MCF 10A (cell line): ENCODE measurements at regions not wholly inside any gene's neighbourhood (a gene's known extent, or its start where the extent isn't known, plus 50 kb on each side); places are given as distances from the start of the nearest gene placed in this dataset.
A peak's percentile ranks its signal among the peaks of the same experiment; 100 is the strongest.

Source experiments
- BruUV-seq: library from RNA; stranded (reverse); fragments of 400-500 nt; replicated peaks from 2 replicates; lab custom pipeline; 2021; lab: Mats Ljungman, UMichigan
- CTCF ChIA-PET: fragments of 300-600 bp; sonication (Branson Sonifier 250); formaldehyde crosslinking; extraction: SDS; loops from one replicate; lab custom pipeline; 2021; ENCODE audit warnings: antibody characterized with exemption, inconsistent platforms; lab: Yijun Ruan, JAX
- POLR2A ChIA-PET: fragments of 300-600, 350-650 bp; sonication (Branson Sonifier 250); formaldehyde crosslinking; extraction: SDS; loops from one replicate; lab custom pipeline; 2020; ENCODE audit warnings: antibody characterized with exemption, inconsistent platforms; lab: Yijun Ruan, JAX
- DNase-seq: peaks from one replicate; pipeline ENCODE4 v3.0.0-alpha.2; 2018; ENCODE audit not compliant: unreplicated experiment
- H3K27ac Mint-ChIP-seq: one replicate; pipeline ENCODE4 v1.8.0; 2022; ENCODE audit warnings: mild to moderate bottlenecking, low read depth, mixed read lengths; ENCODE audit not compliant: unreplicated experiment
- H3K27me3 Mint-ChIP-seq: one replicate; pipeline ENCODE4 v1.8.0; 2022; ENCODE audit warnings: mixed read lengths; ENCODE audit not compliant: insufficient read depth, unreplicated experiment
- H3K36me3 Mint-ChIP-seq: one replicate; pipeline ENCODE4 v1.8.0; 2022; ENCODE audit warnings: mild to moderate bottlenecking, moderate library complexity, mixed read lengths; ENCODE audit not compliant: insufficient read depth, unreplicated experiment
- H3K4me1 Mint-ChIP-seq: one replicate; pipeline ENCODE4 v1.8.0; 2022; ENCODE audit warnings: mixed read lengths; ENCODE audit not compliant: insufficient read depth, unreplicated experiment
- H3K4me3 Mint-ChIP-seq: one replicate; pipeline ENCODE4 v1.8.0; 2022; ENCODE audit warnings: mild to moderate bottlenecking, moderate library complexity, mixed read lengths; ENCODE audit not compliant: unreplicated experiment
- H3K9me3 Mint-ChIP-seq: one replicate; pipeline ENCODE4 v1.8.0; 2022; ENCODE audit warnings: mixed read lengths; ENCODE audit not compliant: unreplicated experiment
- CTCF ChIP-seq: fragments of 200-600 bp; IDR thresholded peaks from one replicate; pipeline ENCODE4 v1.8.0; 2022; ENCODE audit warnings: antibody characterized with exemption, mild to moderate bottlenecking; ENCODE audit not compliant: unreplicated experiment
- intact Hi-C: fragments of 100-400 bp; cut with micrococcal nuclease; formaldehyde crosslinking; loops from 2 replicates; pipeline ENCODE4 v1.14.1; 2022

GRCh38 chr2:43032213-43033015 is 194.0 kb downstream of the ZFP36L2 start:
- Mint-ChIP-seq H3K27me3 (no peaks in the 10 kb centered on the region), H3K9me3 (no peaks in the 10 kb centered on the region), H3K36me3 (peaks cover 14% of the 10 kb centered on the region), H3K4me3 (peak overlapping the region; percentile 12), H3K4me1 (peaks cover 34% of the 10 kb centered on the region), H3K27ac (peak overlapping the region; percentile 85)
- ChIA-PET CTCF (interaction anchor here (0.6 to 1.2 kb wide), 12 partner anchors 9 to 462 kb away, joined by 3 to 9 read pairs (median 4); no protein-coding TSS in a partner anchor), POLR2A (interaction anchor here (0.6 to 1.7 kb wide), 21 partner anchors 9 to 509 kb away, joined by 3 to 11 read pairs (median 4); partner anchors contain the start of gene ZFP36L2)
- DNase-seq = peak; percentile 82
- BruUV-seq = no TSS peak
- intact Hi-C loops = no loop called here
- TF ChIP-seq CTCF = no peak

- Mint-ChIP-seq H3K4me1 (peaks cover 37% of the 10 kb centered on the region), H3K27ac (peak overlapping the region; percentile 85)
These were observed 194.8 kb downstream of the ZFP36L2 start for GRCh38 chr2:43031471-43032212.

GRCh38 chr2:43030551-43031307 is 195.7 kb downstream of the ZFP36L2 start:
- POLR2A ChIA-PET = interaction anchor here (0.6 to 1.2 kb wide), 4 partner anchors 19 to 123 kb away, joined by 3 read pairs; no protein-coding TSS in a partner anchor
- Mint-ChIP-seq H3K4me1 (peaks cover 37% of the 10 kb centered on the region), H3K27ac (peak overlapping the region; percentile 85), H3K4me3 (no peak overlapping the region), H3K27me3 (no peaks in the 10 kb centered on the region), H3K36me3 (peaks cover 14% of the 10 kb centered on the region), H3K9me3 (no peaks in the 10 kb centered on the region)
- intact Hi-C loops = no loop called here
- CTCF ChIA-PET = interaction anchor here (1.4 kb wide), 1 partner anchor 101 kb away, joined by 5 read pairs; no protein-coding TSS in a partner anchor
- no peak for TF ChIP-seq CTCF
- no TSS peak for BruUV-seq
- no peak for DNase-seq

More at GRCh38 chr2:43031471-43032212, 194.8 kb downstream of the ZFP36L2 start:
- H3K36me3 Mint-ChIP-seq = peaks cover 14% of the 10 kb centered on the region
- no peaks in the 10 kb centered on the region for H3K27me3 Mint-ChIP-seq
- ChIA-PET CTCF (interaction anchor here (0.7 to 1.2 kb wide), 8 partner anchors 8 to 104 kb away, joined by 3 to 9 read pairs (median 4); no protein-coding TSS in a partner anchor), POLR2A (interaction anchor here (0.6 to 1.7 kb wide), 19 partner anchors 8 to 432 kb away, joined by 3 to 11 read pairs (median 4); partner anchors contain the start of gene ZFP36L2)
- intact Hi-C loops = no loop called here
- no peaks in the 10 kb centered on the region for H3K9me3 Mint-ChIP-seq
- no peak for TF ChIP-seq CTCF
- no peak overlapping the region for H3K4me3 Mint-ChIP-seq
- no TSS peak for BruUV-seq
- no peak for DNase-seq
